Uterus (tissue), 2 donors: ENCODE measurements at regions not wholly inside any gene's neighbourhood (a gene's known extent, or its start where the extent isn't known, plus 50 kb on each side); places are given as distances from the start of the nearest gene placed in this dataset.

Experiments used
- POLR2A ChIP-seq, 2 donors: fragments of 450-650 bp; IDR thresholded peaks; one replicate each; pipeline ENCODE4 v1.6.1; 2016; ENCODE audit warnings: antibody characterized with exemption in 2 of 2, mild to moderate bottlenecking in 1 of 2, moderate library complexity in 1 of 2
- TF ChIP-seq, protein P1 (sequence below), 4 experiments: fragments of 200-600 bp in 2 of 4; fragments of 450-650 bp in 2 of 4; sonication (generic) in 2 of 4; IDR thresholded peaks; one replicate each; pipeline ENCODE4 v1.5.1; 2016 to 2019; ENCODE audit warnings: antibody characterized with exemption in 4 of 4, mild to moderate bottlenecking in 2 of 4, moderate library complexity in 1 of 4

DNA sequence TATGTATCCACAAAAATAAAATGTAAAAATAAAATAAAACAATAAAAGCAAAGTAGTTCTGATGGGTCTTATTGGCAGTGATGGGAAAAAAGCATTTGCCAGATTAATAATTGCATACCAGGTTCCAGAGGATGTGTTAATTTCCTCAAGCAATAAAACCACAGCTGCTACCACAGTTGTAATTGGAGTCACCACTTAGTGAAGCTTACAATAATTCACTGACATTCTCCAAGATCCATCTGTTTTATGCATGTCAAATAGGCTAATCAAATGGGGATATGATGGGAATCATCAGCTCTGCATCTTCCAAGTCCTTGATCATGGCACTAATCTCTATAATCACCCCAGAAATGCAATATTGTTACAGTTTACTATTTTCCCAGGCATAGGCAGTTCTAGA lies 123.5 kb upstream of the EMCN start:
- TF ChIP-seq, protein P1, sequence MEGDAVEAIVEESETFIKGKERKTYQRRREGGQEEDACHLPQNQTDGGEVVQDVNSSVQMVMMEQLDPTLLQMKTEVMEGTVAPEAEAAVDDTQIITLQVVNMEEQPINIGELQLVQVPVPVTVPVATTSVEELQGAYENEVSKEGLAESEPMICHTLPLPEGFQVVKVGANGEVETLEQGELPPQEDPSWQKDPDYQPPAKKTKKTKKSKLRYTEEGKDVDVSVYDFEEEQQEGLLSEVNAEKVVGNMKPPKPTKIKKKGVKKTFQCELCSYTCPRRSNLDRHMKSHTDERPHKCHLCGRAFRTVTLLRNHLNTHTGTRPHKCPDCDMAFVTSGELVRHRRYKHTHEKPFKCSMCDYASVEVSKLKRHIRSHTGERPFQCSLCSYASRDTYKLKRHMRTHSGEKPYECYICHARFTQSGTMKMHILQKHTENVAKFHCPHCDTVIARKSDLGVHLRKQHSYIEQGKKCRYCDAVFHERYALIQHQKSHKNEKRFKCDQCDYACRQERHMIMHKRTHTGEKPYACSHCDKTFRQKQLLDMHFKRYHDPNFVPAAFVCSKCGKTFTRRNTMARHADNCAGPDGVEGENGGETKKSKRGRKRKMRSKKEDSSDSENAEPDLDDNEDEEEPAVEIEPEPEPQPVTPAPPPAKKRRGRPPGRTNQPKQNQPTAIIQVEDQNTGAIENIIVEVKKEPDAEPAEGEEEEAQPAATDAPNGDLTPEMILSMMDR (IDR thresholded peaks at IDR 0.05), result no peak
- TF ChIP-seq POLR2A (IDR thresholded peaks at IDR 0.05), result no peak
